KMS-11 (cell line): ENCODE measurements at regions not wholly inside any gene's neighbourhood (a gene's known extent, or its start where the extent isn't known, plus 50 kb on each side); places are given as distances from the start of the nearest gene placed in this dataset.

Experiments used
- H2AFZ ChIP-seq: fragments of 200-600 bp; sonication (generic); 2 replicates; pipeline ENCODE4 v1.6.1; 2016; ENCODE audit warnings: antibody characterized with exemption, mixed run types, low read depth
- H3K27ac ChIP-seq: fragments of 200-600 bp; sonication (generic); 2 replicates; pipeline ENCODE4 v1.6.1; 2016; ENCODE audit warnings: mild to moderate bottlenecking, mixed run types
- H3K27me3 ChIP-seq: fragments of 200-600 bp; sonication (generic); 2 replicates; pipeline ENCODE4 v1.6.1; 2017; ENCODE audit warnings: mild to moderate bottlenecking, low read depth, mixed run types, moderate library complexity; ENCODE audit not compliant: insufficient read depth
- H3K36me3 ChIP-seq: fragments of 200-600 bp; sonication (generic); 2 replicates; pipeline ENCODE4 v1.6.1; 2017; ENCODE audit warnings: mild to moderate bottlenecking, mixed run types; ENCODE audit not compliant: insufficient read depth
- H3K4me1 ChIP-seq: fragments of 200-600 bp; sonication (generic); 2 replicates; pipeline ENCODE4 v1.6.1; 2016; ENCODE audit warnings: mild to moderate bottlenecking, low read depth, mixed run types; ENCODE audit not compliant: poor library complexity, severe bottlenecking
- H3K4me2 ChIP-seq: fragments of 200-600 bp; sonication (generic); 2 replicates; pipeline ENCODE4 v1.7.0; 2016; ENCODE audit warnings: mild to moderate bottlenecking, mixed run types
- H3K4me3 ChIP-seq: fragments of 200-600 bp; sonication (generic); IDR thresholded peaks from 2 replicates; pipeline ENCODE4 v1.6.1; 2017; ENCODE audit warnings: low read depth, low read length, mixed read lengths; ENCODE audit not compliant: insufficient read depth
- H3K79me2 ChIP-seq: fragments of 200-600 bp; sonication (generic); 2 replicates; pipeline ENCODE4 v1.6.1; 2016; ENCODE audit warnings: low read depth, mixed run types; ENCODE audit not compliant: insufficient read depth
- H3K9ac ChIP-seq: fragments of 200-600 bp; sonication (generic); 2 replicates; pipeline ENCODE4 v1.6.1; 2016; ENCODE audit warnings: mild to moderate bottlenecking, mixed run types
- H4K20me1 ChIP-seq: fragments of 200-600 bp; sonication (generic); 2 replicates; pipeline ENCODE4 v1.6.1; 2016; ENCODE audit warnings: mild to moderate bottlenecking, mixed run types; ENCODE audit not compliant: insufficient read depth
- TF ChIP-seq, protein P1 (sequence below): fragments of 200-600 bp; sonication (generic); conservative IDR thresholded peaks from 2 replicates; pipeline ENCODE4 v1.6.1; 2017; ENCODE audit warnings: low read depth, mild to moderate bottlenecking, antibody characterized with exemption, low read length, moderate library complexity, mixed read lengths

DNA sequence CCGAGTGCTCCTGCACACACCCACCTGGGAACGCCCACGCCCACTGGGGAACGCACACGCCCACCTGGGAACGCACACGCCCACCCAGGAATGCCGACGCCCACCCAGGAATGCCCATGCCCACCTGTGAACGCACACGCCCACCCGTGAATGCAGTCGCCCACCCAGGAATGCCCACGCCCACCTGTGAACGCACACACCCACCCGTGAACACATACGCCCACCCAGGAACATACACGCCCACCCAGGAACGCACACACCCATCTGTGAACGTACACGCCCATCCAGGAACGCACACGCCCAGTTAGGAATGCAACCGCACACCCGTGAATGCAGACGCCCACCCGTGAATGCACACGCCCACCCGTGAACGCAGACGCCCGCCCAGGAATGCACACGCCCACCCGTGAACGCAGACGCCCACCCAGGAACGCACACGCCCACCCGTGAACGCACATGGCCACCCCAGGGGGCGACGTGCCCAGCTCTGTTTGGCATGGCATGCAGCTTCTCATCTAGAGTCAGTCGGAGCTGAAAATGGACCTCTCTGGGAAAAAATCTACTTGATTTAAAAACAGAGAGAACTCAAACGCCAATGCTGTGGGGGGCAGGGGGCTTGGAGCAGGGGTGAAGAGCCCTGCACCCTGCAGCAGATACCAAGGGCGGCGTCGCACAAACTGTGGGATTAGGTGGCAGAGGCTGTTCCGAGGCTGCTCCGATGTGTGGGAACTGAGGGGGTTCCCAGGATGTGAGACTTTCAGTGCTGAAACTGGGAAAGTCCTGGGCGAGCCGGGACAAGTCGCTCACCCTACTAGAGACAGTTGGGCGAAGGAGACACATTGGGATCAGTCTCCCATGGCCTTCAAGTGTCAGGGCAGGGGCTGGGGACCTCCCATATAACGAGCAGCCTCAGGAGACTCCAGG is 83.3 kb downstream of the MYEOV start:
- Histone ChIP-seq H3K9ac (no peak overlapping the region), H2AFZ (no peak overlapping the region), H3K4me3 (no peak overlapping the region), H3K36me3 (no peaks in the 10 kb centered on the region), H4K20me1 (no peaks in the 10 kb centered on the region), H3K4me1 (no peaks in the 10 kb centered on the region), H3K27ac (no peak overlapping the region), H3K27me3 (peaks cover 7% of the 10 kb centered on the region; the same call in 1 of the 2 replicates), H3K4me2 (no peak overlapping the region), H3K79me2 (no peaks in the 10 kb centered on the region)
- TF ChIP-seq, protein P1, sequence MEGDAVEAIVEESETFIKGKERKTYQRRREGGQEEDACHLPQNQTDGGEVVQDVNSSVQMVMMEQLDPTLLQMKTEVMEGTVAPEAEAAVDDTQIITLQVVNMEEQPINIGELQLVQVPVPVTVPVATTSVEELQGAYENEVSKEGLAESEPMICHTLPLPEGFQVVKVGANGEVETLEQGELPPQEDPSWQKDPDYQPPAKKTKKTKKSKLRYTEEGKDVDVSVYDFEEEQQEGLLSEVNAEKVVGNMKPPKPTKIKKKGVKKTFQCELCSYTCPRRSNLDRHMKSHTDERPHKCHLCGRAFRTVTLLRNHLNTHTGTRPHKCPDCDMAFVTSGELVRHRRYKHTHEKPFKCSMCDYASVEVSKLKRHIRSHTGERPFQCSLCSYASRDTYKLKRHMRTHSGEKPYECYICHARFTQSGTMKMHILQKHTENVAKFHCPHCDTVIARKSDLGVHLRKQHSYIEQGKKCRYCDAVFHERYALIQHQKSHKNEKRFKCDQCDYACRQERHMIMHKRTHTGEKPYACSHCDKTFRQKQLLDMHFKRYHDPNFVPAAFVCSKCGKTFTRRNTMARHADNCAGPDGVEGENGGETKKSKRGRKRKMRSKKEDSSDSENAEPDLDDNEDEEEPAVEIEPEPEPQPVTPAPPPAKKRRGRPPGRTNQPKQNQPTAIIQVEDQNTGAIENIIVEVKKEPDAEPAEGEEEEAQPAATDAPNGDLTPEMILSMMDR = no peak

DNA sequence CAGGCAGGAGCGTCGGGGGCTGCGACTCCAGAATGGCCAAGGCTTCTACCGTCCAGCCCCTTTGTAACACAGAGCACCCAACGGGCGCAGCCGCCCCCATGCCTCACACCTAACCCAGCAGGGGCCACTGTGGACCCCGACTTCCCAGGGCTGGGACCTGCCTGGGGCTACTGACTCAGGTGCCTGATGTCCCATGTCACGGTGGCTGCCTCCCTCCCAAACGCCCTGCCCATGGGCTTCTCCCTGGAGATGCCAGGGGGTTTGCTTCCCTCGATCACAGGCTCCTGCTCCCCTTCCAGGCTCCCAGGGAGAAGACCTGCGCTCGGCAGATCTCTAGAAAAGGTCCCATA is 84.0 kb downstream of the MYEOV start:
- no peaks in the 10 kb centered on the region for H4K20me1 ChIP-seq
- no peak overlapping the region for H3K9ac ChIP-seq
- H3K79me2 ChIP-seq = no peaks in the 10 kb centered on the region
- no peak overlapping the region for H3K4me2 ChIP-seq
- H3K27ac ChIP-seq = no peak overlapping the region
- H2AFZ ChIP-seq = no peak overlapping the region
- H3K27me3 ChIP-seq = peaks cover 7% of the 10 kb centered on the region; the same call in 1 of the 2 replicates
- TF ChIP-seq, protein P1 = no peak
- H3K4me1 ChIP-seq = no peaks in the 10 kb centered on the region
- no peaks in the 10 kb centered on the region for H3K36me3 ChIP-seq
- no peak overlapping the region for H3K4me3 ChIP-seq

- no peaks in the 10 kb centered on the region for H3K79me2 ChIP-seq
- H3K27ac ChIP-seq = no peak overlapping the region
- no peak overlapping the region for H3K9ac ChIP-seq
- H3K27me3 ChIP-seq = peaks cover 7% of the 10 kb centered on the region; the same call in 1 of the 2 replicates
- no peaks in the 10 kb centered on the region for H3K4me1 ChIP-seq
- TF ChIP-seq, protein P1 = no peak
- H4K20me1 ChIP-seq = no peaks in the 10 kb centered on the region
- no peak overlapping the region for H3K4me2 ChIP-seq
- no peaks in the 10 kb centered on the region for H3K36me3 ChIP-seq
- H3K4me3 ChIP-seq = no peak overlapping the region
- no peak overlapping the region for H2AFZ ChIP-seq
Observed at GRCh38 chr11:69378303-69379141, 84.6 kb downstream of the MYEOV start.

GRCh38 chr11:69380451-69380901 is 86.5 kb downstream of the MYEOV start:
- Histone ChIP-seq H3K36me3 (no peaks in the 10 kb centered on the region), H3K4me3 (no peak overlapping the region), H3K79me2 (no peaks in the 10 kb centered on the region), H2AFZ (no peak overlapping the region), H3K27me3 (peaks cover 7% of the 10 kb centered on the region; the same call in 1 of the 2 replicates), H3K9ac (no peak overlapping the region), H3K27ac (no peak overlapping the region), H3K4me2 (no peak overlapping the region), H4K20me1 (no peaks in the 10 kb centered on the region), H3K4me1 (no peaks in the 10 kb centered on the region)
- TF ChIP-seq, protein P1 = no peak
